ENCODE measurements at regions not wholly inside any gene's neighbourhood (a gene's known extent, or its start where the extent isn't known, plus 50 kb on each side); places are given as distances from the start of the nearest gene placed in this dataset.

GRCh38 chr7:400901-401485 lies 111.0 kb downstream of the FOXL3 start:
- BruUV-seq (replicated peaks) = no TSS peak
- Histone ChIP-seq H2AFZ (ENCODE audit: low read length) (no peak overlapping the region), H4K20me1 (ENCODE audit: low read length) (no peaks in the 10 kb centered on the region), H3K27me3 (ENCODE audit: low read length) (peaks cover 40% of the 10 kb centered on the region), H3K9me3 (ENCODE audit: low read length) (0 out of 2 replicates have a peak, but pooled peaks cover 4% of the 10 kb centered on the region), H3K4me3 (ENCODE audit: low read length) (no peak overlapping the region), H3K36me3 (ENCODE audit: low read depth, low read length) (no peaks in the 10 kb centered on the region), H3K9me2 (replicated peaks; ENCODE audit: low read length) (no peaks in the 10 kb centered on the region), H3F3A (ENCODE audit: low read length, unreplicated experiment) (no peaks in the 10 kb centered on the region), H3K27ac (ENCODE audit: low read length) (no peak overlapping the region), H3K4me1 (ENCODE audit: insufficient read depth, low read length) (no peaks in the 10 kb centered on the region), H3K9ac (ENCODE audit: low read length) (no peak overlapping the region), H3K79me2 (ENCODE audit: low read length) (no peaks in the 10 kb centered on the region), H3K4me2 (ENCODE audit: low read length) (no peak overlapping the region)
- DNase-seq = no peak
- ChIA-PET POLR2A (ENCODE audit: unreplicated experiment) (no interaction called here), CTCF (no interaction called here)
- no peak for ATAC-seq
- no peak for TF ChIP-seq EZH2 (IDR thresholded peaks at IDR 0.05; ENCODE audit: low read length, unreplicated experiment)
- no peak for TF ChIP-seq EZH2phosphoT487 (IDR thresholded peaks at IDR 0.05; ENCODE audit: borderline replicate concordance, low read length)
- intact Hi-C loops (cut with micrococcal nuclease) = no loop called here

GRCh38 chr7:401495-401894 lies 111.5 kb downstream of the FOXL3 start:
- Histone ChIP-seq H3K79me2 (ENCODE audit: low read length) (no peaks in the 10 kb centered on the region), H3K27ac (ENCODE audit: low read length) (no peak overlapping the region), H3K9me2 (replicated peaks; ENCODE audit: low read length) (no peaks in the 10 kb centered on the region), H3K9ac (ENCODE audit: low read length) (no peak overlapping the region), H3K4me2 (ENCODE audit: low read length) (no peak overlapping the region), H3K4me3 (ENCODE audit: low read length) (no peak overlapping the region), H3K4me1 (ENCODE audit: insufficient read depth, low read length) (no peaks in the 10 kb centered on the region), H3K9me3 (ENCODE audit: low read length) (0 out of 2 replicates have a peak, but pooled peaks cover 4% of the 10 kb centered on the region), H3K27me3 (ENCODE audit: low read length) (peaks cover 44% of the 10 kb centered on the region), H3F3A (ENCODE audit: low read length, unreplicated experiment) (no peaks in the 10 kb centered on the region), H2AFZ (ENCODE audit: low read length) (no peak overlapping the region), H4K20me1 (ENCODE audit: low read length) (no peaks in the 10 kb centered on the region), H3K36me3 (ENCODE audit: low read depth, low read length) (no peaks in the 10 kb centered on the region)
- POLR2A ChIA-PET (ENCODE audit: unreplicated experiment) = no interaction called here
- BruUV-seq (replicated peaks) = no TSS peak
- no peak for TF ChIP-seq EZH2 (IDR thresholded peaks at IDR 0.05; ENCODE audit: low read length, unreplicated experiment)
- TF ChIP-seq EZH2phosphoT487 (IDR thresholded peaks at IDR 0.05; ENCODE audit: borderline replicate concordance, low read length) = no peak
- TF ChIP-seq CTCF (conservative IDR thresholded peaks at IDR 0.05; ENCODE audit: low read depth, low read length) = no peak
- DNase-seq (no peak), ATAC-seq (no peak)
- intact Hi-C loops (cut with micrococcal nuclease) = no loop called here
- CTCF ChIA-PET = no interaction called here

GRCh38 chr7:404812-405488 lies 114.7 kb downstream of the PDGFA start:
- Histone ChIP-seq H3K27ac (ENCODE audit: low read length) (no peak overlapping the region), H3K9me2 (replicated peaks; ENCODE audit: low read length) (no peaks in the 10 kb centered on the region), H3K4me2 (ENCODE audit: low read length) (no peak overlapping the region), H2AFZ (ENCODE audit: low read length) (no peak overlapping the region), H3K36me3 (ENCODE audit: low read depth, low read length) (no peaks in the 10 kb centered on the region), H3K4me3 (ENCODE audit: low read length) (no peak overlapping the region), H3F3A (ENCODE audit: low read length, unreplicated experiment) (no peaks in the 10 kb centered on the region), H3K9ac (ENCODE audit: low read length) (no peak overlapping the region), H3K79me2 (ENCODE audit: low read length) (no peaks in the 10 kb centered on the region), H3K9me3 (ENCODE audit: low read length) (no peaks in the 10 kb centered on the region), H3K4me1 (ENCODE audit: insufficient read depth, low read length) (no peaks in the 10 kb centered on the region), H3K27me3 (ENCODE audit: low read length) (peaks cover 52% of the 10 kb centered on the region), H4K20me1 (ENCODE audit: low read length) (no peaks in the 10 kb centered on the region)
- ChIA-PET CTCF (no interaction called here), POLR2A (ENCODE audit: unreplicated experiment) (no interaction called here)
- DNase-seq (no peak), ATAC-seq (no peak)
- no TSS peak for BruUV-seq (replicated peaks)
- intact Hi-C loops (cut with micrococcal nuclease) = no loop called here
- TF ChIP-seq EZH2phosphoT487 (IDR thresholded peaks at IDR 0.05; ENCODE audit: borderline replicate concordance, low read length) (no peak), EZH2 (IDR thresholded peaks at IDR 0.05; ENCODE audit: low read length, unreplicated experiment) (no peak), CTCF (conservative IDR thresholded peaks at IDR 0.05; ENCODE audit: low read depth, low read length) (no peak)
